A673 (cell line): ENCODE measurements at regions not wholly inside any gene's neighbourhood (a gene's known extent, or its start where the extent isn't known, plus 50 kb on each side); places are given as distances from the start of the nearest gene placed in this dataset.

Experiments
- BruUV-seq: library from RNA; stranded (reverse); fragments of 400-500 nt; replicated peaks from 2 replicates; lab custom pipeline; 2021; lab: Mats Ljungman, UMichigan
- CTCF ChIA-PET: fragments of 300-600 bp; sonication (Branson Sonifier 250); formaldehyde crosslinking; loops from one replicate; lab custom pipeline; 2022; ENCODE audit warnings: antibody characterized with exemption; lab: Charles Lee
- POLR2A ChIA-PET: fragments of 300-600 bp; sonication (Branson Sonifier 250); formaldehyde crosslinking; loops from one replicate; lab custom pipeline; 2022; ENCODE audit warnings: antibody characterized with exemption; ENCODE audit not compliant: low non-redundant PET; lab: Charles Lee
- DNase-seq: peaks from one replicate; pipeline ENCODE4 v3.0.0-alpha.2; 2015; ENCODE audit warnings: low spot score
- H3K27ac ChIP-seq: fragments of 200-600 bp; sonication (generic); 2 replicates; pipeline ENCODE4 v1.5.1; 2016; ENCODE audit warnings: mixed run types, low read depth, mild to moderate bottlenecking, mixed read lengths, antibody characterized with exemption, low read length; ENCODE audit not compliant: poor library complexity, severe bottlenecking
- H3K27me3 ChIP-seq: fragments of 200-600 bp; sonication (generic); replicated peaks from 2 replicates; pipeline ENCODE4 v1.6.1; 2017; ENCODE audit warnings: mixed run types, low read depth, mild to moderate bottlenecking, mixed read lengths, antibody characterized with exemption, low read length; ENCODE audit not compliant: insufficient read depth, poor library complexity
- H3K36me3 ChIP-seq: fragments of 200-600 bp; sonication (generic); 2 replicates; pipeline ENCODE4 v1.6.1; 2016; ENCODE audit warnings: mixed run types, mild to moderate bottlenecking, mixed read lengths, antibody characterized with exemption, low read length; ENCODE audit not compliant: insufficient read depth, poor library complexity, severe bottlenecking
- H3K4me1 ChIP-seq: fragments of 200-600 bp; sonication (generic); 2 replicates; pipeline ENCODE4 v1.6.1; 2017; ENCODE audit warnings: mixed run types, mild to moderate bottlenecking, mixed read lengths, antibody characterized with exemption, low read length; ENCODE audit not compliant: insufficient read depth, poor library complexity, severe bottlenecking
- H3K4me3 ChIP-seq: fragments of 200-600 bp; sonication (generic); 2 replicates; pipeline ENCODE4 v1.5.1; 2016; ENCODE audit warnings: low read depth, mixed run types, mild to moderate bottlenecking, mixed read lengths, low read length; ENCODE audit not compliant: poor library complexity, severe bottlenecking
- H3K9me3 ChIP-seq: fragments of 200-600 bp; sonication (generic); 2 replicates; pipeline ENCODE4 v1.6.1; 2016; ENCODE audit warnings: mixed run types, low read depth, mild to moderate bottlenecking, mixed read lengths, antibody characterized with exemption, low read length; ENCODE audit not compliant: poor library complexity, severe bottlenecking
- EZH2 ChIP-seq: fragments of 200-600 bp; sonication (generic); IDR thresholded peaks from 2 replicates; pipeline ENCODE4 v1.6.1; 2017; ENCODE audit warnings: borderline replicate concordance, low read depth, mild to moderate bottlenecking, mixed read lengths, antibody characterized with exemption, low read length; ENCODE audit not compliant: poor library complexity, severe bottlenecking
- intact Hi-C: fragments of 100-400 bp; cut with micrococcal nuclease; formaldehyde crosslinking; loops from one replicate; pipeline ENCODE4 v1.10.0; 2022; ENCODE audit not compliant: unreplicated experiment
- TF ChIP-seq, protein P1 (sequence below): fragments of 300-800, 200-600 bp; sonication (generic); conservative IDR thresholded peaks from 2 replicates; pipeline ENCODE4 v1.5.1; 2017; ENCODE audit warnings: low read depth, mild to moderate bottlenecking, antibody characterized with exemption, low read length, moderate library complexity, mixed read lengths

- no peak for DNase-seq
- H3K4me3 ChIP-seq = no peak overlapping the region
- H3K9me3 ChIP-seq = peaks cover 7% of the 10 kb centered on the region
- no TSS peak for BruUV-seq
- no peaks in the 10 kb centered on the region for H3K36me3 ChIP-seq
- TF ChIP-seq, protein P1, sequence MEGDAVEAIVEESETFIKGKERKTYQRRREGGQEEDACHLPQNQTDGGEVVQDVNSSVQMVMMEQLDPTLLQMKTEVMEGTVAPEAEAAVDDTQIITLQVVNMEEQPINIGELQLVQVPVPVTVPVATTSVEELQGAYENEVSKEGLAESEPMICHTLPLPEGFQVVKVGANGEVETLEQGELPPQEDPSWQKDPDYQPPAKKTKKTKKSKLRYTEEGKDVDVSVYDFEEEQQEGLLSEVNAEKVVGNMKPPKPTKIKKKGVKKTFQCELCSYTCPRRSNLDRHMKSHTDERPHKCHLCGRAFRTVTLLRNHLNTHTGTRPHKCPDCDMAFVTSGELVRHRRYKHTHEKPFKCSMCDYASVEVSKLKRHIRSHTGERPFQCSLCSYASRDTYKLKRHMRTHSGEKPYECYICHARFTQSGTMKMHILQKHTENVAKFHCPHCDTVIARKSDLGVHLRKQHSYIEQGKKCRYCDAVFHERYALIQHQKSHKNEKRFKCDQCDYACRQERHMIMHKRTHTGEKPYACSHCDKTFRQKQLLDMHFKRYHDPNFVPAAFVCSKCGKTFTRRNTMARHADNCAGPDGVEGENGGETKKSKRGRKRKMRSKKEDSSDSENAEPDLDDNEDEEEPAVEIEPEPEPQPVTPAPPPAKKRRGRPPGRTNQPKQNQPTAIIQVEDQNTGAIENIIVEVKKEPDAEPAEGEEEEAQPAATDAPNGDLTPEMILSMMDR = no peak
- no peak for TF ChIP-seq EZH2
- ChIA-PET POLR2A (no interaction called here), CTCF (interaction anchor here (1.3 kb wide), 1 partner anchor 228 kb away, joined by 5 read pairs; no protein-coding TSS in a partner anchor)
- H3K27me3 ChIP-seq = no peaks in the 10 kb centered on the region
- no peak overlapping the region for H3K27ac ChIP-seq
- intact Hi-C loops = loop anchor here (5.0 to 10.0 kb wide), 2 partner anchors 118 to 281 kb away; no protein-coding TSS in a partner anchor
- no peaks in the 10 kb centered on the region for H3K4me1 ChIP-seq
Measured at GRCh38 chr18:54672846-54673475, 81.9 kb downstream of the DYNAP start.

DNA sequence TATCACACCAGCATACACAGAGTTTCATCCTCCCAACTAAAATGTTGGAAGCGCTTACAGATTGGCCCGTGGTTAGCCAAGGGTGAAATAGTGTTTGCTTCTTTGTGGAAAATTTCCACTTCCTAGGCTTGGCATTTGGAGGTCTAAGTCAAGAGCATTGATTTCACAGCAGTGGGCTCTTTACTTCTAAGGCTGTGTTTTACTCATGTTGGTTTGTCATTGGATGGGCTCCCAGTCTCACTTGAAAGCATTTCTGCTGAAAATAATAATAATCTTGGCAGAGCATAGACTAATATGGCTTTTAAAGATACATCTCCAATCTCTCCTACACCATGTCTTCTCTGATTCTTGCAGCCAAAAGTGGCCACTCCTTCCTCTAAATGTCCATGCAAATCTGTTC is 82.9 kb downstream of the DYNAP start:
- CTCF ChIA-PET = no interaction called here
- TF ChIP-seq, protein P1 = no peak
- no peak for TF ChIP-seq EZH2
- BruUV-seq = no TSS peak
- intact Hi-C loops = loop anchor here (5.0 to 10.0 kb wide), 2 partner anchors 119 to 282 kb away; no protein-coding TSS in a partner anchor
- Histone ChIP-seq H3K9me3 (peaks cover 7% of the 10 kb centered on the region), H3K36me3 (no peaks in the 10 kb centered on the region), H3K4me1 (no peaks in the 10 kb centered on the region), H3K27ac (no peak overlapping the region), H3K4me3 (no peak overlapping the region), H3K27me3 (no peaks in the 10 kb centered on the region)
- POLR2A ChIA-PET = no interaction called here
- no peak for DNase-seq

GRCh38 chr18:54675076-54675475 is 84.0 kb downstream of the DYNAP start:
- Histone ChIP-seq H3K27ac (no peak overlapping the region), H3K27me3 (no peaks in the 10 kb centered on the region), H3K4me3 (no peak overlapping the region), H3K9me3 (peaks cover 7% of the 10 kb centered on the region), H3K4me1 (no peaks in the 10 kb centered on the region), H3K36me3 (no peaks in the 10 kb centered on the region)
- BruUV-seq = no TSS peak
- TF ChIP-seq EZH2 = no peak
- POLR2A ChIA-PET = interaction anchor here (0.6 kb wide), 1 partner anchor 551 kb away, joined by 3 read pairs; no protein-coding TSS in a partner anchor
- CTCF ChIA-PET = no interaction called here
- intact Hi-C loops = loop anchor here (5.0 to 10.0 kb wide), 2 partner anchors 120 to 1902 kb away; no protein-coding TSS in a partner anchor
- DNase-seq = peak; percentile 2
